GM12878 (cell line): ENCODE measurements at regions not wholly inside any gene's neighbourhood (a gene's known extent, or its start where the extent isn't known, plus 50 kb on each side); places are given as distances from the start of the nearest gene placed in this dataset.

ENCODE experiments used
- BCLAF1 ChIP-seq: fragments of 450-650 bp; IDR thresholded peaks from 2 replicates; pipeline ENCODE4 v1.6.1; 2017; ENCODE audit warnings: antibody characterized with exemption, mild to moderate bottlenecking, moderate library complexity
- CTCF ChIP-seq, 3 experiments: IDR thresholded peaks in 2 of 3; conservative IDR thresholded peaks in 1 of 3; 2 replicates each; pipeline ENCODE4 v1.5.1; 2011; ENCODE audit warnings: low read depth in 3 of 3, low read length in 3 of 3, mild to moderate bottlenecking in 3 of 3, control low read depth in 2 of 3, moderate library complexity in 2 of 3, inconsistent platforms in 1 of 3, mixed read lengths in 1 of 3; ENCODE audit not compliant: control insufficient read depth in 2 of 3, insufficient read depth in 1 of 3; ENCODE audit errors: extremely low read depth in 1 of 3
- EZH2 ChIP-seq: IDR thresholded peaks from 2 replicates; pipeline ENCODE4 v1.6.1; 2012; ENCODE audit warnings: low read depth, mild to moderate bottlenecking, control low read depth, inconsistent platforms, low read length, borderline replicate concordance; ENCODE audit not compliant: control insufficient read depth
- GABPA ChIP-seq: IDR thresholded peaks from 2 replicates; pipeline ENCODE4 v1.6.1; 2014; ENCODE audit warnings: antibody characterized with exemption, low read depth, mild to moderate bottlenecking, inconsistent platforms
- IRF5 ChIP-seq: fragments of 450-650 bp; IDR thresholded peaks from 2 replicates; pipeline ENCODE4 v1.6.1; 2017; ENCODE audit warnings: borderline replicate concordance
- JUNB ChIP-seq: IDR thresholded peaks from 2 replicates; pipeline ENCODE4 v1.6.1; 2016; ENCODE audit warnings: antibody characterized with exemption, mild to moderate bottlenecking
- JUND ChIP-seq: IDR thresholded peaks from 2 replicates; pipeline ENCODE4 v1.6.1; 2012; ENCODE audit warnings: low read depth, mild to moderate bottlenecking, low read length, improper control_type of control experiment, moderate library complexity
- MAX ChIP-seq: IDR thresholded peaks from 2 replicates; pipeline ENCODE4 v1.6.1; 2012; ENCODE audit warnings: low read depth, low read length, improper control_type of control experiment
- NRF1 ChIP-seq: conservative IDR thresholded peaks from 2 replicates; pipeline ENCODE4 v1.6.1; 2011; ENCODE audit warnings: mild to moderate bottlenecking, low read depth, low read length, improper control_type of control experiment
- POLR2AphosphoS5 ChIP-seq: IDR thresholded peaks from 2 replicates; pipeline ENCODE4 v1.6.1; 2011; ENCODE audit warnings: mild to moderate bottlenecking, low read length, inconsistent platforms
- REST ChIP-seq: IDR thresholded peaks from 2 replicates; pipeline ENCODE4 v1.6.1; 2012; ENCODE audit warnings: mild to moderate bottlenecking, low read depth, low read length
- TAF1 ChIP-seq: IDR thresholded peaks from 2 replicates; pipeline ENCODE4 v1.6.1; 2011; ENCODE audit warnings: mild to moderate bottlenecking, low read depth, low read length, borderline replicate concordance
- TCF7 ChIP-seq: IDR thresholded peaks from 2 replicates; pipeline ENCODE4 v1.6.1; 2014; ENCODE audit warnings: antibody characterized with exemption, borderline replicate concordance
- YY1 ChIP-seq: IDR thresholded peaks from 2 replicates; pipeline ENCODE4 v1.6.1; 2011; ENCODE audit warnings: low read depth, mild to moderate bottlenecking, low read length

- TF ChIP-seq YY1 (no peak), CTCF (IDR thresholded peaks at IDR 0.05 in 2 of 3, conservative IDR thresholded peaks at IDR 0.05 in 1 of 3; ENCODE audit: control insufficient read depth in 2 of 3, extremely low read depth in 1 of 3, insufficient read depth in 1 of 3, low read depth in 3 of 3, low read length in 3 of 3) (no peak), JUND (no peak), NRF1 (no peak), BCLAF1 (no peak), GABPA (no peak), TCF7 (no peak), TAF1 (no peak), IRF5 (no peak), POLR2AphosphoS5 (no peak), MAX (no peak), REST (no peak), JUNB (no peak), EZH2 (no peak)
These were observed 1015.5 kb upstream of the MIR17HG start for GRCh38 chr13:90331974-90332373.
